Erythroblast (primary cell): ENCODE measurements at regions not wholly inside any gene's neighbourhood (a gene's known extent, or its start where the extent isn't known, plus 50 kb on each side); places are given as distances from the start of the nearest gene placed in this dataset.

Experiments used
- GATA1 ChIP-seq: IDR thresholded peaks from 2 replicates; pipeline ENCODE4 v1.6.1; 2011; ENCODE audit warnings: low read depth, mild to moderate bottlenecking, control low read depth, low read length, moderate library complexity
- POLR2A ChIP-seq: IDR thresholded peaks from 2 replicates; pipeline ENCODE4 v1.6.1; 2011; ENCODE audit warnings: mild to moderate bottlenecking, low read length

- no peak for TF ChIP-seq POLR2A
- no peak for TF ChIP-seq GATA1
Observed at GRCh38 chr3:59567661-59568060, 517.8 kb upstream of the CFAP20DC start.
